ENCODE measurements at regions not wholly inside any gene's neighbourhood (a gene's known extent, or its start where the extent isn't known, plus 50 kb on each side); places are given as distances from the start of the nearest gene placed in this dataset.

DNA sequence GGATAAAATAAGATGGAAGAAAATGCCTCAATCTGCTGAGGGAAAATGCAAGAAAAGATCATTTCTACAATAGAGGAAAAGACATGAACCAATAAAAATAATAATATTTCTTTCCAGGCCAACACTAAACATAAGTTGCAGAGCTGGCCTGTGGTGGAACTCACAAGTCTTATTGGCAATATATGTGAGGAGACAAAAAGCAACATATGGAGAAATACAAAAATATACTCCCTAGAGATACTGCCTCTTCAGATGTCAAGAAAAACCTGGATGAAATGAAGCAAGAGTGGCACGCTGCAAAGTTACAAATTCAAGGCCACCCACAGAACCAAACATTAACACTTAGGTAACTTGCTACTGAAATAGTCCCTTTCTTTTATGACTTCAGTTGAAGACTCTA lies 264.9 kb upstream of the FMN2 start:
- TF ChIP-seq CTCF (IDR thresholded peaks at IDR 0.05; ENCODE audit: insufficient read depth, low read length) = no peak
- no peak for TF ChIP-seq POLR2AphosphoS5 (IDR thresholded peaks at IDR 0.05; ENCODE audit: low read depth)
